ENCODE measurements at regions not wholly inside any gene's neighbourhood (a gene's known extent, or its start where the extent isn't known, plus 50 kb on each side); places are given as distances from the start of the nearest gene placed in this dataset.

DNA sequence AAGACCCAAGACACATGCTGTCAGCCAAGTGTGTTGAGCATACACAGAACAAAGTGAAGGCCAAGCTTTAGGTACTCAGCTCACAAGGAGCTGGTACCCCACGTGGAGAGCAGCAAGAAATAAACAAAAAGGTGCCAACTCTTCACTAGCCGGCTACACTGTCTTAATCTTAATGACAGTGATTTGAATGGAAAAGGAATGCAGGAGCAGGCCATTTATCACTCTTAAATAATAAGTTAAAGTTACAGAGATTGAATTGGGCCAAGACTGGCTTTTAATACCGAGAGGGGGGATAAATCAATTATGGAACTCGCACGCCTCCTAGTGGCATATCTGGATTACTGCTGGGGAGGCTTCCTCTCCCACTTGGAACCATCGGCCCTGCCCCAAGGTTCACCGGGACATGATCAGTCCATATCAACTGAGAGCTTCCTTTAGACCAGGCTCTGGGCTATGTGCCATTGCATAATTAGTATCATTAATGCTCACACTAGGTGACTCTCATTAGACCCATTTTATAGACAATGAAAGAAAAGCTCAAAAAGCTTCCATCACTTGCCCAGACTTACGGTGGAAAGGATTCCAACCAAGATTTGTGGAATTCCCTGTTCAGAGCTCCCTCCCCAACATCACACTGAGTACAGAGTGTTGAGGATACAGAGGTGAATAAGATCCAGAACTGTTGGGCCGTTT, 94.0 kb downstream of the ACTL7B start:
- TF ChIP-seq, protein P1, sequence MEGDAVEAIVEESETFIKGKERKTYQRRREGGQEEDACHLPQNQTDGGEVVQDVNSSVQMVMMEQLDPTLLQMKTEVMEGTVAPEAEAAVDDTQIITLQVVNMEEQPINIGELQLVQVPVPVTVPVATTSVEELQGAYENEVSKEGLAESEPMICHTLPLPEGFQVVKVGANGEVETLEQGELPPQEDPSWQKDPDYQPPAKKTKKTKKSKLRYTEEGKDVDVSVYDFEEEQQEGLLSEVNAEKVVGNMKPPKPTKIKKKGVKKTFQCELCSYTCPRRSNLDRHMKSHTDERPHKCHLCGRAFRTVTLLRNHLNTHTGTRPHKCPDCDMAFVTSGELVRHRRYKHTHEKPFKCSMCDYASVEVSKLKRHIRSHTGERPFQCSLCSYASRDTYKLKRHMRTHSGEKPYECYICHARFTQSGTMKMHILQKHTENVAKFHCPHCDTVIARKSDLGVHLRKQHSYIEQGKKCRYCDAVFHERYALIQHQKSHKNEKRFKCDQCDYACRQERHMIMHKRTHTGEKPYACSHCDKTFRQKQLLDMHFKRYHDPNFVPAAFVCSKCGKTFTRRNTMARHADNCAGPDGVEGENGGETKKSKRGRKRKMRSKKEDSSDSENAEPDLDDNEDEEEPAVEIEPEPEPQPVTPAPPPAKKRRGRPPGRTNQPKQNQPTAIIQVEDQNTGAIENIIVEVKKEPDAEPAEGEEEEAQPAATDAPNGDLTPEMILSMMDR (IDR thresholded peaks at IDR 0.05) = peak in 5 of 7 experiments; percentile 64 to 77 (median 72)
- TF ChIP-seq POLR2A (IDR thresholded peaks at IDR 0.05) (no peak), EP300 (IDR thresholded peaks at IDR 0.05) (no peak), POLR2AphosphoS5 (IDR thresholded peaks at IDR 0.05) (no peak)
